ENCODE measurements at regions not wholly inside any gene's neighbourhood (a gene's known extent, or its start where the extent isn't known, plus 50 kb on each side); places are given as distances from the start of the nearest gene placed in this dataset.

DNA sequence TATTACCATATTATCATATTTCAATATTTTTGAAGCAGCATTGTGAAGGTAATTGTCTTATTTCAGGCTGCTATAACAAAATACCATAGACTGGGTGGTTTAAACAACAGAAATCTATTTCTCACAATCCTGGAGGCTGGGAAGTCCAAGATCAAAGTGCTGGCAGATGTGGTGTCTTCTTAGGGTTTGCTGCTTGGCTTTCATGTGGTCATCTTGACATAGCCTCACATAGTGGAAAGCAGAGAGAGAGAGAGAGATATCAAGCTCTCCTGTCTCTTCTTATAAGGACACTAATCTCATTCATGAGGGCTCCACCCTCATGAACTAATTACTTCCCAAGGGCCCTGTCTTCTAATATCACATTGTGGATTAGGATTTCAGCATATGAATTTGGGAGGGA is 119.7 kb upstream of the NUDT6 start:
- TF ChIP-seq POLR2A (IDR thresholded peaks at IDR 0.05) = no peak
- TF ChIP-seq, protein P1, sequence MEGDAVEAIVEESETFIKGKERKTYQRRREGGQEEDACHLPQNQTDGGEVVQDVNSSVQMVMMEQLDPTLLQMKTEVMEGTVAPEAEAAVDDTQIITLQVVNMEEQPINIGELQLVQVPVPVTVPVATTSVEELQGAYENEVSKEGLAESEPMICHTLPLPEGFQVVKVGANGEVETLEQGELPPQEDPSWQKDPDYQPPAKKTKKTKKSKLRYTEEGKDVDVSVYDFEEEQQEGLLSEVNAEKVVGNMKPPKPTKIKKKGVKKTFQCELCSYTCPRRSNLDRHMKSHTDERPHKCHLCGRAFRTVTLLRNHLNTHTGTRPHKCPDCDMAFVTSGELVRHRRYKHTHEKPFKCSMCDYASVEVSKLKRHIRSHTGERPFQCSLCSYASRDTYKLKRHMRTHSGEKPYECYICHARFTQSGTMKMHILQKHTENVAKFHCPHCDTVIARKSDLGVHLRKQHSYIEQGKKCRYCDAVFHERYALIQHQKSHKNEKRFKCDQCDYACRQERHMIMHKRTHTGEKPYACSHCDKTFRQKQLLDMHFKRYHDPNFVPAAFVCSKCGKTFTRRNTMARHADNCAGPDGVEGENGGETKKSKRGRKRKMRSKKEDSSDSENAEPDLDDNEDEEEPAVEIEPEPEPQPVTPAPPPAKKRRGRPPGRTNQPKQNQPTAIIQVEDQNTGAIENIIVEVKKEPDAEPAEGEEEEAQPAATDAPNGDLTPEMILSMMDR (IDR thresholded peaks at IDR 0.05) = no peak

All from adrenal gland (tissue), 5 donors.